Type B pancreatic cell (in vitro differentiated cells): ENCODE measurements at regions not wholly inside any gene's neighbourhood (a gene's known extent, or its start where the extent isn't known, plus 50 kb on each side); places are given as distances from the start of the nearest gene placed in this dataset.

ENCODE experiments used
- DNase-seq: peaks from one replicate; pipeline ENCODE4 v3.0.0; 2021; ENCODE audit warnings: mixed read lengths; ENCODE audit not compliant: unreplicated experiment; ENCODE audit errors: extremely low spot score
- H3K27ac Mint-ChIP-seq: 2 replicates; pipeline ENCODE4 v1.8.0; 2021; ENCODE audit warnings: mild to moderate bottlenecking, mixed read lengths
- H3K27me3 Mint-ChIP-seq: 2 replicates; pipeline ENCODE4 v1.8.0; 2021; ENCODE audit warnings: mixed read lengths
- H3K36me3 Mint-ChIP-seq: 2 replicates; pipeline ENCODE4 v1.8.0; 2021; ENCODE audit warnings: mixed read lengths
- H3K4me1 Mint-ChIP-seq: one replicate; pipeline ENCODE4 v1.8.0; 2021; ENCODE audit warnings: mixed read lengths; ENCODE audit not compliant: unreplicated experiment
- H3K4me3 Mint-ChIP-seq: 2 replicates; pipeline ENCODE4 v1.8.0; 2021; ENCODE audit warnings: mild to moderate bottlenecking, mixed read lengths
- H3K9me3 Mint-ChIP-seq: 2 replicates; pipeline ENCODE4 v1.8.0; 2021; ENCODE audit warnings: mixed read lengths
- TF ChIP-seq, protein P1 (sequence below): fragments of 200-600 bp; sonication (generic); conservative IDR thresholded peaks from 2 replicates; pipeline ENCODE4 v1.5.0; 2021; ENCODE audit warnings: antibody characterized with exemption, mild to moderate bottlenecking

GRCh38 chr14:84760489-84761126 is 769.3 kb upstream of the FLRT2 start:
- peaks cover 5% of the 10 kb centered on the region for H3K4me1 Mint-ChIP-seq
- TF ChIP-seq, protein P1, sequence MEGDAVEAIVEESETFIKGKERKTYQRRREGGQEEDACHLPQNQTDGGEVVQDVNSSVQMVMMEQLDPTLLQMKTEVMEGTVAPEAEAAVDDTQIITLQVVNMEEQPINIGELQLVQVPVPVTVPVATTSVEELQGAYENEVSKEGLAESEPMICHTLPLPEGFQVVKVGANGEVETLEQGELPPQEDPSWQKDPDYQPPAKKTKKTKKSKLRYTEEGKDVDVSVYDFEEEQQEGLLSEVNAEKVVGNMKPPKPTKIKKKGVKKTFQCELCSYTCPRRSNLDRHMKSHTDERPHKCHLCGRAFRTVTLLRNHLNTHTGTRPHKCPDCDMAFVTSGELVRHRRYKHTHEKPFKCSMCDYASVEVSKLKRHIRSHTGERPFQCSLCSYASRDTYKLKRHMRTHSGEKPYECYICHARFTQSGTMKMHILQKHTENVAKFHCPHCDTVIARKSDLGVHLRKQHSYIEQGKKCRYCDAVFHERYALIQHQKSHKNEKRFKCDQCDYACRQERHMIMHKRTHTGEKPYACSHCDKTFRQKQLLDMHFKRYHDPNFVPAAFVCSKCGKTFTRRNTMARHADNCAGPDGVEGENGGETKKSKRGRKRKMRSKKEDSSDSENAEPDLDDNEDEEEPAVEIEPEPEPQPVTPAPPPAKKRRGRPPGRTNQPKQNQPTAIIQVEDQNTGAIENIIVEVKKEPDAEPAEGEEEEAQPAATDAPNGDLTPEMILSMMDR = no peak

DNA sequence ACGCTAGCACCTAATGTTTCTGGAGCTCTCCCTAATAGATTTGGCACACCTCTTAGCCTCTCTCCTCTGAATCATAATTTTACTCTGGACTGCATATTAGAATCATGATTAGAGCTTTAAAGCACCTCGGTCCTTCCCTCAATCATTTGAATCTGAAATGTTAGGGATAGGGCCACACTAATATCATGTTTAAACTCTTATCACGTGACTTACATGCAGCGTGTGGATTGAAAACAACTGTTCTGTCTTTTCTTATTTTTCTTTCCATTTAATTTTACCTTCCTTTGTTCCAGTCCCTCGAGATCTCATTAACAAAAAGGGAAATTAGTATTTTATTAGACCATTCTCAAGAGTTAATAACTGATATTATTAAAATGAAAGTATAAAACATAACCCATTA is 762.5 kb upstream of the FLRT2 start:
- no peaks in the 10 kb centered on the region for H3K4me1 Mint-ChIP-seq
- H3K9me3 Mint-ChIP-seq = peaks cover 10% of the 10 kb centered on the region
- H3K27ac Mint-ChIP-seq = no peak overlapping the region
- H3K4me3 Mint-ChIP-seq = no peak overlapping the region
- DNase-seq = no peak
- no peaks in the 10 kb centered on the region for H3K36me3 Mint-ChIP-seq
- TF ChIP-seq, protein P1 = no peak
- H3K27me3 Mint-ChIP-seq = no peaks in the 10 kb centered on the region

More at GRCh38 chr14:84760489-84761126, 769.3 kb upstream of the FLRT2 start:
- H3K4me3 Mint-ChIP-seq = no peak overlapping the region
- DNase-seq = no peak
- no peak overlapping the region for H3K27ac Mint-ChIP-seq
- no peaks in the 10 kb centered on the region for H3K27me3 Mint-ChIP-seq
- H3K9me3 Mint-ChIP-seq = peaks cover 6% of the 10 kb centered on the region
- no peaks in the 10 kb centered on the region for H3K36me3 Mint-ChIP-seq

DNA sequence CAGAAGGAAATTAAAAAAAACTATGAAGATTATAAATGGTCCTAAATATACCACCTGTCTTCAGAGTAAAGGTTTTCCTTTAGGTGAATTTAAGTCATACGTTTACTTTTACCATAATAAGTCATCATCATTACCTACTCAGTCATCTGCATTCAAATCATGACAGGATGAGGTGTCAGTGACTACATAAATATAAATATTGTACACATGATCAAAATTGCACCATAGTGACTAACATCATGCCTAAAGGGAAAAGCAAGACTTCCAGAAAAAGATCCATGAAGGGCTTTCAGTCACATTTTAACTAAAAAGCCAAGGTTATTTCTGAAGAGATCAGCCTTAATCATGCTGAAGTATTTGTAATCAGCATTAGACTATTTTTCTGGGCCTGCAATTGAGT is 759.9 kb upstream of the FLRT2 start:
- no peaks in the 10 kb centered on the region for H3K36me3 Mint-ChIP-seq
- H3K9me3 Mint-ChIP-seq = peaks cover 4% of the 10 kb centered on the region
- H3K27me3 Mint-ChIP-seq = no peaks in the 10 kb centered on the region
- H3K4me1 Mint-ChIP-seq = no peaks in the 10 kb centered on the region
- H3K27ac Mint-ChIP-seq = no peak overlapping the region
- no peak overlapping the region for H3K4me3 Mint-ChIP-seq
- DNase-seq = no peak
- TF ChIP-seq, protein P1 = no peak

DNA sequence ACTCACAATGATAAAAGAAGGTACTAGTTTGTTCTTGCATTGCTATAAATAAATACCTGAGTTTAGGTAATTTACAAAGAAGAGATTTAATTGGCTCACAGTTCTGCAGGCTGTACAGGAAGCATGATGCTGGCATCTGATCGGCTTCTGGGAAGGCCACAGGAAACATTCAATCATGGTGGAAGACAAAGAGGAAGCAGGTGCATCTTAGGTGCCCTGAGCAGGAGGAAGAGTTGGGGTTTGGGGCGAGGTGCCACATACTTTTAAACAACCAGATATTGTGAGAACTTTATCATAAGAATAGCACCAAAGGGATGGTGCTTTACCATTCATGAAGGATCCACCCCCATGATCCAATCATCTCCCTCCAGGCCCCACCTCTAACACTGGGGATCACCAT is 752.6 kb upstream of the FLRT2 start:
- H3K36me3 Mint-ChIP-seq = no peaks in the 10 kb centered on the region
- H3K4me1 Mint-ChIP-seq = no peaks in the 10 kb centered on the region
- no peak overlapping the region for H3K27ac Mint-ChIP-seq
- no peaks in the 10 kb centered on the region for H3K27me3 Mint-ChIP-seq
- H3K9me3 Mint-ChIP-seq = no peaks in the 10 kb centered on the region
- no peak overlapping the region for H3K4me3 Mint-ChIP-seq
- TF ChIP-seq, protein P1 = no peak
- DNase-seq = no peak

DNA sequence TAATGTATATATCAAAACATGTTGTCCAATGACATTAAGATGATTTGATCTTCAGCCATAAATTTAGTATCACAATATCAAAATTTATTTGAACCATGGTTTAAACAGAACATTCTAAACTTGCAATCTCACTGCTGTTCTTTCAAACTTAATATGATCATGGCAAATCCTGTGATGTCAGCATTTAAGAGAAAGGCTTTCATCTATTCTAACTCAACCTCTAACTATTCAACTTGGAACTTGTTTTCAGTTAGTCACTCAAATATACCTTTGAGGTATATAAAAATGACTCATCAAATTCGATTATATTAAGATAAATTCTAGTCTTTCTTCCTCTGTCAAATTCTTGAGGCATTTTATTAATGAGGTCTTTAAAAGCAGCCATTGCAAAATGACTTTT is 747.0 kb upstream of the FLRT2 start:
- DNase-seq = no peak
- Mint-ChIP-seq H3K27me3 (no peaks in the 10 kb centered on the region), H3K36me3 (no peaks in the 10 kb centered on the region), H3K9me3 (peaks cover 6% of the 10 kb centered on the region), H3K27ac (no peak overlapping the region), H3K4me1 (no peaks in the 10 kb centered on the region), H3K4me3 (no peak overlapping the region)
- TF ChIP-seq, protein P1 = no peak

DNA sequence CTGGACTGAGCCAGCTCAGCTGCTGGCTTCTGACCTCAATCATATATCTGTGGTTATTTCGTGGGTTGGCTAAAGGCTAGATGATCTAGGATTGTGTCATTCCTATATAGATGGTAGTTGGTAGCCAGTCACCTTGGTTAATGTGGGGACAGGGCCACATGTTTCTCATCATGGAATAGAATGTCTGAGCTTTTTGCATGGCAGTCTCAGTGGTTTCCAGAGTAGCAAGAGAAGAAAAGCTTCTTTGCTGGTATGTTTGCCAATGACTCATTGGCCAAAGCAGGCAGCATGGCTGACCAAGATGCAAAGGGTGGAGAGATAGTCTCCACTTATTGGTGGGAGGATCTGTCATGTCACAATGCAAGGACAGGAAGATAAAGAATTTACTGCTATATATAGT is 746.4 kb upstream of the FLRT2 start:
- Mint-ChIP-seq H3K4me1 (no peaks in the 10 kb centered on the region), H3K27me3 (no peaks in the 10 kb centered on the region), H3K4me3 (no peak overlapping the region), H3K27ac (no peak overlapping the region), H3K36me3 (no peaks in the 10 kb centered on the region), H3K9me3 (peaks cover 6% of the 10 kb centered on the region)
- TF ChIP-seq, protein P1 = no peak
- no peak for DNase-seq
